ENCODE measurements at regions not wholly inside any gene's neighbourhood (a gene's known extent, or its start where the extent isn't known, plus 50 kb on each side); places are given as distances from the start of the nearest gene placed in this dataset.
"Not testable (repeated sequence)": the region's sequence is repeated elsewhere in the genome, so short reads cannot be mapped to it uniquely, and the experiment has no call there.

GRCh38 chr14:105995011-105995710 is 468.8 kb downstream of the TMEM121 start:
- not testable (repeated sequence) for TF ChIP-seq EZH2 (IDR thresholded peaks at IDR 0.05); POLR2AphosphoS5 (IDR thresholded peaks at IDR 0.05; ENCODE audit: borderline replicate concordance, low read depth, low read length)

Measured in SK-N-MC (cell line).